ENCODE measurements at regions not wholly inside any gene's neighbourhood (a gene's known extent, or its start where the extent isn't known, plus 50 kb on each side); places are given as distances from the start of the nearest gene placed in this dataset.

GRCh38 chr2:187075671-187076070 lies 226.7 kb upstream of the ZSWIM2 start:
- no peak for TF ChIP-seq POLR2A (IDR thresholded peaks at IDR 0.05)
- TF ChIP-seq, protein P1, sequence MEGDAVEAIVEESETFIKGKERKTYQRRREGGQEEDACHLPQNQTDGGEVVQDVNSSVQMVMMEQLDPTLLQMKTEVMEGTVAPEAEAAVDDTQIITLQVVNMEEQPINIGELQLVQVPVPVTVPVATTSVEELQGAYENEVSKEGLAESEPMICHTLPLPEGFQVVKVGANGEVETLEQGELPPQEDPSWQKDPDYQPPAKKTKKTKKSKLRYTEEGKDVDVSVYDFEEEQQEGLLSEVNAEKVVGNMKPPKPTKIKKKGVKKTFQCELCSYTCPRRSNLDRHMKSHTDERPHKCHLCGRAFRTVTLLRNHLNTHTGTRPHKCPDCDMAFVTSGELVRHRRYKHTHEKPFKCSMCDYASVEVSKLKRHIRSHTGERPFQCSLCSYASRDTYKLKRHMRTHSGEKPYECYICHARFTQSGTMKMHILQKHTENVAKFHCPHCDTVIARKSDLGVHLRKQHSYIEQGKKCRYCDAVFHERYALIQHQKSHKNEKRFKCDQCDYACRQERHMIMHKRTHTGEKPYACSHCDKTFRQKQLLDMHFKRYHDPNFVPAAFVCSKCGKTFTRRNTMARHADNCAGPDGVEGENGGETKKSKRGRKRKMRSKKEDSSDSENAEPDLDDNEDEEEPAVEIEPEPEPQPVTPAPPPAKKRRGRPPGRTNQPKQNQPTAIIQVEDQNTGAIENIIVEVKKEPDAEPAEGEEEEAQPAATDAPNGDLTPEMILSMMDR (IDR thresholded peaks at IDR 0.05) = no peak
